GM23248 (cell line): ENCODE measurements at regions not wholly inside any gene's neighbourhood (a gene's known extent, or its start where the extent isn't known, plus 50 kb on each side); places are given as distances from the start of the nearest gene placed in this dataset.

Experiments
- EZH2 ChIP-seq: fragments of 200-600 bp; sonication (generic); IDR thresholded peaks from 2 replicates; pipeline ENCODE4 v1.6.1; 2018; ENCODE audit warnings: antibody characterized with exemption, mild to moderate bottlenecking; ENCODE audit not compliant: insufficient read depth, poor library complexity, severe bottlenecking
- EZH2phosphoT487 ChIP-seq: fragments of 200-600 bp; sonication (generic); IDR thresholded peaks from 2 replicates; pipeline ENCODE4 v1.6.1; 2018; ENCODE audit warnings: antibody characterized with exemption, moderate library complexity, mild to moderate bottlenecking, low read depth; ENCODE audit not compliant: insufficient read depth

DNA sequence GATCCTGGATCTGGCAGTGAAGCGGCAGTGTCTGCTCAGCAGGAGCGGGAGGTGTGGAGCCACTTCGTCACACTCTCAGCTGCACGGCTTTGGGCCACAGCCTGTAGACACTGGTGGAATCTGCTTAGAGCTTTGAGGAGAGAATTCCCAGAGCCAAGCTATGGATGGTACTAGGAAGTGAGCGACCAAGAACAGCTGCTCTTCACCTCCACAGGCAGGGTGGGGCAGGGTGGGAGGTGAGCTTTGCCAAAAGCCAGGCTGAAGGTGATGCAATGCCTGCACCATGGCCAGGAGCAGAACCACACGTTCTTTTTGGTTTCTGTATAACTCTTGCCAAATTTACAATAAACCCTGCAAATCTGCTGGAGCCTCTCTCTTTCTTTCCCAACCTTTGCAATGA, 226.1 kb downstream of the ANKRD30B start:
- no peak for TF ChIP-seq EZH2
- TF ChIP-seq EZH2phosphoT487, result no peak
